Kidney (tissue), 13 donors: ENCODE measurements at regions not wholly inside any gene's neighbourhood (a gene's known extent, or its start where the extent isn't known, plus 50 kb on each side); places are given as distances from the start of the nearest gene placed in this dataset.

Experiments used
- DNase-seq, 5 donors: peaks; one replicate each; pipeline ENCODE4 v3.0.0-alpha.2; 2013 to 2020
- FAIRE-seq: peaks from 2 replicates; lab custom pipeline; 2012; peaks lifted over from hg19 to GRCh38; lab: Jason Lieb, UNC
- H3K27ac ChIP-seq, 2 donors: one replicate each; pipeline ENCODE4 v1.7.0; 2013; ENCODE audit warnings: low read depth in 2 of 2, low read length in 2 of 2, inconsistent platforms in 1 of 2
- H3K27me3 ChIP-seq: one replicate; pipeline ENCODE4 v1.7.1; 2013; ENCODE audit warnings: low read length, inconsistent platforms; ENCODE audit not compliant: control insufficient read depth, insufficient read depth
- H3K36me3 ChIP-seq, 3 donors: one replicate each; pipeline versions ENCODE4 v1.7.0 to v1.7.1; 2013; ENCODE audit warnings: low read length in 3 of 3, control low read depth in 1 of 3, inconsistent platforms in 1 of 3; ENCODE audit not compliant: insufficient read depth in 3 of 3, control insufficient read depth in 2 of 3
- H3K4me1 ChIP-seq, 3 donors: one replicate each; pipeline versions ENCODE4 v1.7.0 to v1.7.1; 2013; ENCODE audit warnings: low read length in 3 of 3, inconsistent platforms in 1 of 3, low read depth in 1 of 3; ENCODE audit not compliant: control insufficient read depth in 2 of 3, insufficient read depth in 2 of 3
- H3K4me3 ChIP-seq, 3 donors: one replicate each; pipeline versions ENCODE4 v1.7.0 to v1.8.1; 2013; ENCODE audit warnings: low read length in 3 of 3, control low read depth in 1 of 3, inconsistent platforms in 1 of 3
- H3K9ac ChIP-seq, 3 donors: one replicate each; pipeline versions ENCODE4 v1.7.0 to v1.7.1; 2013; ENCODE audit warnings: low read length in 3 of 3, control low read depth in 1 of 3, inconsistent platforms in 1 of 3
- H3K9me3 ChIP-seq, 3 donors: one replicate each; pipeline versions ENCODE4 v1.7.0 to v1.7.1; 2013; ENCODE audit warnings: low read length in 3 of 3, control low read depth in 1 of 3, inconsistent platforms in 1 of 3; ENCODE audit not compliant: control insufficient read depth in 2 of 3, insufficient read depth in 1 of 3
- CTCF ChIP-seq: IDR thresholded peaks from 3 replicates; pipeline ENCODE4 v1.5.1; 2012; ENCODE audit warnings: mild to moderate bottlenecking, moderate library complexity, borderline replicate concordance; ENCODE audit not compliant: insufficient read depth; ENCODE audit errors: extremely low read depth
- intact Hi-C: fragments of 100-400 bp; cut with DNase I; formaldehyde crosslinking; loops from one replicate; pipeline ENCODE4 v1.11.1; 2022
- donor health status: control.
- donor health status: control.
- donor health status: control.
- donor health status: control.
- donor health status: control.
- donor health status: DM: yes; HTN: yes; CAD: no.
- donor health status: Normal renal cell carcinoma (clear cell type).

- Histone ChIP-seq H3K4me3 (no peak overlapping the region), H3K9ac (no peak overlapping the region), H3K27ac (no peak overlapping the region), H3K9me3 (no peaks in the 10 kb centered on the region), H3K36me3 (no peaks in the 10 kb centered on the region), H3K4me1 (no peaks in the 10 kb centered on the region), H3K27me3 (no peaks in the 10 kb centered on the region)
- TF ChIP-seq CTCF = no peak
- intact Hi-C loops = no loop called here
- FAIRE-seq (no peak), DNase-seq (peak in 3 of 5 donors; percentile 20 to 58 (median 52))
Measured at GRCh38 chr3:59320080-59320479, 270.3 kb upstream of the CFAP20DC start.

- Histone ChIP-seq H3K9ac (no peak overlapping the region), H3K27me3 (no peaks in the 10 kb centered on the region), H3K27ac (no peak overlapping the region), H3K4me3 (no peak overlapping the region), H3K9me3 (no peaks in the 10 kb centered on the region), H3K36me3 (no peaks in the 10 kb centered on the region), H3K4me1 (no peaks in the 10 kb centered on the region)
- TF ChIP-seq CTCF = no peak
- intact Hi-C loops = no loop called here
- DNase-seq (peak in 1 of 5 donors; percentile 22), FAIRE-seq (no peak)
Measured at GRCh38 chr3:59319442-59319841, 269.6 kb upstream of the CFAP20DC start.

- Histone ChIP-seq H3K27me3 (no peaks in the 10 kb centered on the region), H3K27ac (no peak overlapping the region), H3K4me1 (no peaks in the 10 kb centered on the region), H3K4me3 (no peak overlapping the region), H3K9me3 (no peaks in the 10 kb centered on the region), H3K9ac (no peak overlapping the region), H3K36me3 (no peaks in the 10 kb centered on the region)
- DNase-seq (peak in 1 of 5 donors; percentile 32), FAIRE-seq (no peak)
- intact Hi-C loops = no loop called here
- TF ChIP-seq CTCF = no peak
Measured at GRCh38 chr3:59318881-59319280, 269.1 kb upstream of the CFAP20DC start.

GRCh38 chr3:59317386-59317785 is 267.6 kb upstream of the CFAP20DC start:
- H3K27ac ChIP-seq = no peak overlapping the region
- FAIRE-seq (no peak), DNase-seq (no peak)
- H3K27me3 ChIP-seq = no peaks in the 10 kb centered on the region
- no peak overlapping the region for H3K9ac ChIP-seq
- no peaks in the 10 kb centered on the region for H3K4me1 ChIP-seq
- no peak overlapping the region for H3K4me3 ChIP-seq
- no peak for TF ChIP-seq CTCF
- H3K9me3 ChIP-seq = no peaks in the 10 kb centered on the region
- intact Hi-C loops = no loop called here
- no peaks in the 10 kb centered on the region for H3K36me3 ChIP-seq
